MV-4-11 (cell line): ENCODE measurements at regions not wholly inside any gene's neighbourhood (a gene's known extent, or its start where the extent isn't known, plus 50 kb on each side); places are given as distances from the start of the nearest gene placed in this dataset.
"Not testable (repeated sequence)": the region's sequence is repeated elsewhere in the genome, so short reads cannot be mapped to it uniquely, and the experiment has no call there.

Experiments used
- DNase-seq: peaks from one replicate; lab custom pipeline; 2025; lab: John Stamatoyannopoulos, UW

GRCh38 chr3:82618594-82618993 lies 857.1 kb upstream of the GBE1 start:
- no peak for DNase-seq

- no peak for DNase-seq
These were observed 848.8 kb upstream of the GBE1 start for GRCh38 chr3:82610236-82610635.

- no peak for DNase-seq
These were observed 845.9 kb upstream of the GBE1 start for GRCh38 chr3:82607391-82607790.

DNA sequence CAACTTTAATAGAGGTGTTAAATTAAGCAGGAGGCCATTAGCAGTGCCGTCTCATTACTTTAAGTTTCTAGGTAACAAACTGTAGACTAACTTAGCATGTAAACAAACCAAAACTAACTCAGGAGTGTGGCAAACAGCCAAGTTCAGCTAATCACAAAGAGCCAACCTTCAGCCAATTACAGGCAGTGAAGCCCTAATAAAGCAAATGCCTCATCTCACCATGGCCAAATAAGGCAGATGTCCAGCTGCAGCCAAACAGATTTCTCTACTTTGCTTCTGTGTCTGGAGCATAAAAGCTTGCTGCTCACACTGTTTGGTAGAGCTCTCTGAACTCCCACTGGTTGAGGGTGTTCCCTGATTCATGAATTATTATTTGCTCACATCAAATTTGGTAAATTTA lies 835.4 kb upstream of the GBE1 start:
- no peak for DNase-seq

GRCh38 chr3:82595530-82595929 lies 834.1 kb upstream of the GBE1 start:
- DNase-seq, result no peak

GRCh38 chr3:82587174-82587573 lies 825.7 kb upstream of the GBE1 start:
- DNase-seq, result no peak

DNA sequence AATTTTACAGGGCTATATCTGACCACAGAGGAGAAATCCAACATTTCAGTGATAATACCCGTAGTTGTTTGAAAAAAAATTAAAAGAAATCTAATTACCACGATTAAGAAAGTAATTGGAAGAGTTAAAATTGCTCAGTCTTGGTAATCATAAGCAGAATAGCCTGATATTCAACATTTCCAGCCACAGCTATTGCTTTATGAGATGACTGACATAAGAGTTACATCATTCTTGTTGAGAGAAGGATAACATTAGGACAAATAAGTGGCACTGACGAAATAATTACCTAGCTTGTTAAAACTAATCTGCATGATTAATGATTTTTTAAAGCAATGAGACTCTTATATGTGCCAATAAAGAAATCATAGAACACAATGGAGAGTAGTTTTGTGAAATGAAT lies 825.0 kb upstream of the GBE1 start:
- no peak for DNase-seq

DNA sequence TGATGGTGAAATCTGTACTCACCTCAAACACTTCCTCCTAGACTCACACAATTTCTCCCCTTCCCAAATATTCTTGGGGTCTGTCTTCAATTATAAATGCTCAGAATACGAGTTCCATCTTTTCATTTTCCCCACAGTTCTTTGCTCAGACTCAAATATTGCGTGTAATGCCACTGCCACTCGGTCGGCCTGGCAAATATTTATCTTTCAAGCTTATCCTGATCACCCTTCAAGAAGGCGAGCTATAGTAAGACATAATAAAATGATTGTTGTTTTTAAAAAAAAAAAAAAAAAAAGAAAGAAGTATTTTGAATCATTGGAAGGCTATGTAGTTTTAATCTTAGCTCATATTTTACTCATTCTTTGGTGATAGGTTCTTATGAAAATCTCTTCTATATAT lies 824.6 kb upstream of the GBE1 start:
- not testable (repeated sequence) for DNase-seq

DNA sequence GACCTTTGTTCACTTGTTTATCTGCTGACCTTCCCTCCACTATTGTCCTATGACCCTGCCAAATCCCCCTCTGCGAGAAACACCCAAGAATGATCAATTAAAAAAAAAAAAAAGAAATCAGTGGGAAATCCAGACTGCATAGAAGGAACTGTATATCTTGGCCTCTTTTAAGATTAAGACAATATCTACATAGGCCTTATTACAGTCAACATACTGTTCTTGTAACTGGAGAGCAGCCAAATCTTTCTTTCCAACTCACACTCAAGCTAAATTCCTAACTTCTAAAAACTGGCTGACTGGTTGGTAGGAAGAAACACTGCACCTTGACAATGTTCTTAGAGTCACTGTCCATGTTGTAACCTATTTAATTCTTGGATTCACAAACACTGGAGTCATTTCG lies 824.1 kb upstream of the GBE1 start:
- not testable (repeated sequence) for DNase-seq

- DNase-seq, result not testable (repeated sequence)
These were observed 823.4 kb upstream of the GBE1 start for GRCh38 chr3:82584861-82585260.

GRCh38 chr3:82584415-82584814 lies 823.0 kb upstream of the GBE1 start:
- not testable (repeated sequence) for DNase-seq

- no peak for DNase-seq
These were observed 819.9 kb upstream of the GBE1 start for GRCh38 chr3:82581350-82581749.

DNA sequence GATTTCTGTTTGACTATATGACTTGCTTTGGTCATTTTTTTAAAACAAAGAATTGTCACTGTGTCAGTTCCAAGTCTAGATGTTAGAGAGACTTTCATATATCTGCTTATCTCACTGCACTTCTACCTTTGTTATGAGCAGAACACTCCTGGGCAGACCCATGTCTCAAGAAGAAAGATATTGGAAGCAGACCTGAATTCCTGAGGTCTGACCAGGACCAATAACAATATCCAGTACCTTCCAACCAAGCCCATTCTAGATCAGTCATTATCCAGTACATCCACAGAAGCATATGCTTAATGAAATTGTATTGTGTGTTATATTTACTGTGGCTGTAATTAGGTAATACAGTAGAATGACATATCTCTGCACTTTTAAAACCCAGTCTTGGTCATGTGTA lies 811.3 kb upstream of the GBE1 start:
- DNase-seq, result no peak

DNA sequence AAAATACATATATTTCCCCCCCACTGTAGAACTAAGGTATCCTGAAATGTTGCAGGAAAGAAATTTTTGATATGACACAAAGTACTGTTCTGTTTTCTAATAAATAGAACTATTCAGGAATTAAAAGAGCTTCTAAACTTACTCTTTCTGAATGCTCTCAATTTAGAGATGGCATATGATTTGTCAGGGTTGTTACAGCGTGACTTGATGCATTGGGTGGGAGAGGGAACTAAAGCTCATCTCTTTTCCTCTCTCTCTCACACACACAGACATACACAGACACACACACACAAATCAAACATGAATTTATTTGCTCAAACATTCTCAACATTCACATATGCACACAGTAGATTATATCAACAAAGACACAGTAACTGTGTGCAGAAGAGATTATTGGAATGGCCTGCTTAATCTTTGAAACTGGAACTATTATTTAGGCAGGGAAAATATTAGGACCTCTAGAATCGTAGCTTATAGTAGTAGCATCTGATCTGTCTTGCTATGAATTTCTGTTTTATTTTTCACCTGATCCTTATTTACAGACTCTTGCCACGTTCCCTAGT lies 807.4 kb upstream of the GBE1 start:
- DNase-seq, result no peak

DNA sequence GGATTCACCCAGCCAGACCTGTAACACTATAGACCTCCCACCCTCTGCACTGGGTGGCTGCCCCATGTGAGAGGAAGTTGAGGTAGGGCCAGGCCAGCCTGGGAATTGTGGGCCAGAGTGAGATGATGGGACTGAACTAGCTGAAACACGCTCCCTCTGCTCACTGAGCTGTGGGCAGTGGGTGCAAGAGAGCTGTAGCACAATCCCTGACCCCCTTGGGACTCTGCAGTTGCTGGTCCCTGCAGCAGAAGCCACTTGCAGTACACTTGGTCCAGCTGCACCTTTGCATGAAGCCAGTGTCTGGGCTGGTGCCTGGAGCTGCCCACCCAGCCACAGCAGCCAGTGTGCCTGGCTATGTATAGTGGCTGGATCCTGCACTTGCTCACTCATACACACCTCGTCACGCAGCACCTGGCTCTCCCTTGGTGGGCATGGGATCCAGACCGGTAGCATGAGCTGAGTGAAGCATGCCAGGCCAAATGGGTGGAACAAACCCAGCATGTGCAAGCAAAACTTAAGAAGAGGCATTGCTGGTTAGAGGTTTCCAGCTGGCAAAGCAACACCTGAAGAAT lies 805.7 kb upstream of the GBE1 start:
- DNase-seq, result no peak

GRCh38 chr3:82562896-82563295 lies 801.5 kb upstream of the GBE1 start:
- DNase-seq, result no peak

DNA sequence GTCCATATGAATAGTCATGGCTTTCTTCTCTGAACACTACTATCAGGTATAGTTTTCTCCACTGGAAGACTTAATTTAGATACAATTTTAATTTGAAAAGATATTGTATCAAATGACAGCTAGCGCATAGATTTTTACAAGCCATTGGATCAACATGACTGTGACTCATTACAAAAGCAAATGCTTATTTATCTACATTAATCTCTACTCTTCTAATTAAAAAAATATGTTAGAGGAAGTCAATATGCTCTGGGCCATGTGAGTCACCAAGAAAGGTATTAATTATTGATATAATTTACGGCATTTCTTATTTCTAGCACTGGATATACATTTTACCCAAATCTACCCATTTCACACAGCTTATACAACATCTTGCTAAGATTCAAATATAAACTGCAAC lies 800.3 kb upstream of the GBE1 start:
- no peak for DNase-seq

GRCh38 chr3:82558081-82558480 lies 796.6 kb upstream of the GBE1 start:
- no peak for DNase-seq

GRCh38 chr3:82556113-82556512 lies 794.7 kb upstream of the GBE1 start:
- DNase-seq, result no peak

DNA sequence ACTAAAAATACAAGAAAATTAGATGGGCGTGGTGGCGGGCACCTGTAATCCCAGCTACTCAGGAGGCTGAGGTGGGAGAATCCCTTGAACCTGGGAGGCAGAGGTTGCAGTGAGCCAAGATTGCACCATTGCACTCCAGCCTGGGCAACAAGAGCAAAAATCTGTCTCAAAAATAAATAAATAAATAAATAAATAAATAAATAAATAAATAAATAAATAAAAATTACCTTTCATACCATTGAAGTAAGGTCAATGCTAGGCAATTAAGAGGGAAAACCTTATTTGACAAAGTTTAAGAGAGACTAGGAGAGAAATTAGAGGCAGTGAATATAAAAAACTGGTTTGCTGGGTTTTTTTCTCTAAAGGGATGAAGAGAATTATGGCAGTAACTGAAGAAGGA lies 781.1 kb upstream of the GBE1 start:
- not testable (repeated sequence) for DNase-seq

- no peak for DNase-seq
These were observed 760.2 kb upstream of the GBE1 start for GRCh38 chr3:82521657-82522056.

DNA sequence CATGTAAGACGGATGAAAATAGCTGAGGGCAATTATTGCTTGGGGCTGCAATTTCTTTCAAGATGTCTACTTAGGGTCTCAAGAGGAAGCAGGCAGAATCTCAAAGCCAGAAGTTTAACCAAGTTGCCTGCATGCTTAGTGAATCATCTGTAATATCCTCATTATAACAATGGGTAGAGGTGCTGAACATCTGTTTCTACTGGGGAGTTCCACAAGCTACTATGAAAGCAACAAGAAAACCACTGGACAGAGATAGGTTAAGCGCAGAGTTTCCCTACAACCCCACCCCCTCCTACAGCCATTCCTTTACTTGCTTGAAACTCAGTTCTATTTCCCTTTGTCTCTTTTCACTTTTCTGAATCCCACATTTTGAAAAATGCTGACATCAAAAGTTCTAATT lies 759.4 kb upstream of the GBE1 start:
- no peak for DNase-seq

- DNase-seq, result no peak
These were observed 748.6 kb upstream of the GBE1 start for GRCh38 chr3:82509951-82510603.
